Skeletal muscle cell (primary cell): ENCODE measurements at regions not wholly inside any gene's neighbourhood (a gene's known extent, or its start where the extent isn't known, plus 50 kb on each side); places are given as distances from the start of the nearest gene placed in this dataset.
"Not testable (repeated sequence)": the region's sequence is repeated elsewhere in the genome, so short reads cannot be mapped to it uniquely, and the experiment has no call there.

Experiments used
- DNase-seq: peaks from one replicate; pipeline ENCODE4 v3.0.0-alpha.2; 2010; ENCODE audit warnings: low read depth
- H3K4me3 ChIP-seq: 2 replicates; pipeline ENCODE4 v1.5.1; 2011; ENCODE audit warnings: low read depth, mild to moderate bottlenecking, control low read depth, low read length, moderate library complexity

DNA sequence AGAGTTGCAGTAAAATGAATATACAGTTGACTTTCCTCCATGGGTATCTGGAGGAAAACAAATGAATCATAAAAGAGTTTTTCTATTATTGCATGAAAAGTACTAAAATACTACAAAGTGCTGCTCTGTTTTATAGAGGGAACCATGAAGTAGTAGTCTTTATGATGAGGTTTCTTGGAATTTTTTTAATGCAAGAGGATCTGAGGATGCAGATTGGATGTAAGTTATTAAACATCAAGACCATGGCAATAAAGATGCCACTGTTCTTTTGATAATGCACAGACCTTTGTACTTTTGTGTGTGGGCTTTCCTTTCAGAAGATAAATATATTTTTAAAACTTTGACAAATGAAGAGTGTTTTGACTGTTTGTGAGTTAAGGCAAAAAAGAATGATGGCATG, 87.5 kb downstream of the DACT1 start:
- DNase-seq, result no peak
- H3K4me3 ChIP-seq, result no peak overlapping the region

DNA sequence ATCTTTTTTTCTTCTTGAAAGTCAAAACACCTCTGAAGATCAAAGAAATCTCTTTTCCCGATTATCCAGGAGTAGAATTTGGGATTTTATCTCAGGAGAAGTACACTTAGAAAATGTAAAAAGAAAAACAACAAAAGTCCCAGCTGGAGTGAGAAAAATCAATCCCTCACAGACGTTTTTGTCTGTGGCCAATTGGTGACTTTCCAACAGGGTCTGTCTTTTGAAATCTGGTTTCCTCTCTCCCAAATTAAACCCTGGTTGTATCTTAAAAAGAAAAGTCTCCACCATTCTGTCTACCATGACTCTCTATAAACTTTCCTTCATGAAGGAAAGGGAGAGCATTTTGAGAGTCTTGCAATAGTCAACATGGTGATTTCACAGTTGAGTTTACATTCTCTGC, 88.1 kb downstream of the DACT1 start:
- no peak for DNase-seq
- H3K4me3 ChIP-seq, result no peak overlapping the region

DNA sequence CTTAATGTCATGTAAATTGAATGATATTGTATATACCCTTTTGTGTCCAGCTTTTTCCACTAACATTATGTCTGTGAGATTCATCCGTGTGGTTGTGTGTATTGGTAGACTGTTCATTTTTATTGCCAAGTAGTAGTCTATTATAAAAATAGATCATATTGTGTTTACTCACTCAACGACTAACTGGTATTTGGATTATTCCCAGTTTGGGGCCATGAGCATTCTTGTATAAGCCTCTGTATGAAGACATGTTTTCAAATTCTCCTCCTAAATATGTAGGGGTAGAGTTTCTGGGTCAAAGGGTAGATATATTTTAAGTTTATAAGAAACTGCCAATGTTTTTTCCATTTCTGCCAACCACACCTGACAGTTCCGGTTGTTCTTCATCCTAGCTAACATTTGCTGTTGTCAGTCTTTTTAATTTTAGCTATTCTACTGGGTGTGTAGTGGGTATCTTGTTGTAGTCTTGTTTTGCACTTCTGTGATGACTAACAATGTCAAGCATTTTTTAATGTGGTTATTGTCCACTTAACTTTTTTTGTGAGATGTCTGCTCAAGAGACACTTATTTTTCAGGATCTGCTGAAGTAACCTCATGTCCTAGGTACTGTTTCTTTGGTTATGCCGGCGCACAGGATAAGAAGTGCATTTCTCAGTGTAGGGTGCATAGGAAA, 93.2 kb downstream of the DACT1 start:
- no peak overlapping the region for H3K4me3 ChIP-seq
- no peak for DNase-seq

DNA sequence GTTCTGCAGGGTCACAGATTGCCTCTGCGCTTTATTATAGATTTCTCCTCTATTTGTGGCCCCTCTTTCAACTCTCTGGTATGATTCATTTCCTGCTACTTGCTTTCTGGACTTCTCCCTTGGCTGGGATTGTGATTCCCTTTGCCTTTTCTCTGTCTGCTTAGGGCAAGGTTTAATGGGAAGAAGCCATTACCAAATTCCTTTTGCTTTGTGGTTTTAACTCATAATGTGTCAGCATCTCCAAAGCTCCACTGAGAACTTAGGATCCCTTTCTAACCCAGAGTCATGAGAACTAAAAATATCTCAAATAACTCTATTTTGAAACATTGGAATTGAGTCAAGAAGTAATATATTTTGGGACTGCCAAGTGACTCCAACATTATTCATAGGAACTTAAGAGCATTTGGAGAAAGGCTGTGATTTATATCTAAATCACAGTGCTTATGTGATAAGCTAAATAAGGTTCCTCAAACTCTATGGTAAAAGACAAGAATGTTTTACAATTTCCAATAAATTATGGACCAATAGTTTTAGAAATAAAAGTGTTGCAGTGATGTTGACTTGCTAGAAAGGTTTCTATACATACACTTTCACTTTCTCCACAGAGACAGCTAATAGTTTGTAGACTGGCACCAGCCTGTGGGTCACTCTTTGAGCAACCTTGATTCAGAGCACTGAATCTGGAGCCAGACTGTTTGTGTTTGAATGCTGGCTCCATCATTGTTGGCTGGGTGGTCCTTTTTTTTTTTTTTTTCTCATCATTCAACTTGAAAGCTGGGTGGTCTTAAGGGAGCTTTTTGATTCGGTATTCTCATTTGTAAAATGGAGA, 93.9 kb downstream of the DACT1 start:
- no peak overlapping the region for H3K4me3 ChIP-seq
- peak; percentile 97 for DNase-seq

DNA sequence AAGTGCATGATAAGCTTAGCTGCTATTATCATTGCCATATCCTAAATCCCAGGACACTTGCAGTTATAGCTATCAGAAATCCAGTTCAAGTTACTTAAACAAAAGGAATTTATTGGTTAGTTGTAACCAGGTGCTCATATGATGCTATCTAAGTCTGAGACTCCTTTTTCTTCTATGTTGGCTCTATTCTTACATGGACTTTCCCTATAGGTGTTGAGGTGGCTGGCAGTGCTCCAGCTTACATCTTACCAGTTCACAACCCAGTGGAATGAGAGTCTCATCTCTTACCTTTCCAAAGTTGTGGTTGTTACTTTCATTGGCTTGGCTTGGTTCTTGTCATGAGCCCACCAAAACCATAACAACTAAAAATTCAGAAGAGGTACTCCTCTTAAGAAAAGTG, 94.6 kb downstream of the DACT1 start:
- H3K4me3 ChIP-seq, result no peak overlapping the region
- DNase-seq, result no peak

DNA sequence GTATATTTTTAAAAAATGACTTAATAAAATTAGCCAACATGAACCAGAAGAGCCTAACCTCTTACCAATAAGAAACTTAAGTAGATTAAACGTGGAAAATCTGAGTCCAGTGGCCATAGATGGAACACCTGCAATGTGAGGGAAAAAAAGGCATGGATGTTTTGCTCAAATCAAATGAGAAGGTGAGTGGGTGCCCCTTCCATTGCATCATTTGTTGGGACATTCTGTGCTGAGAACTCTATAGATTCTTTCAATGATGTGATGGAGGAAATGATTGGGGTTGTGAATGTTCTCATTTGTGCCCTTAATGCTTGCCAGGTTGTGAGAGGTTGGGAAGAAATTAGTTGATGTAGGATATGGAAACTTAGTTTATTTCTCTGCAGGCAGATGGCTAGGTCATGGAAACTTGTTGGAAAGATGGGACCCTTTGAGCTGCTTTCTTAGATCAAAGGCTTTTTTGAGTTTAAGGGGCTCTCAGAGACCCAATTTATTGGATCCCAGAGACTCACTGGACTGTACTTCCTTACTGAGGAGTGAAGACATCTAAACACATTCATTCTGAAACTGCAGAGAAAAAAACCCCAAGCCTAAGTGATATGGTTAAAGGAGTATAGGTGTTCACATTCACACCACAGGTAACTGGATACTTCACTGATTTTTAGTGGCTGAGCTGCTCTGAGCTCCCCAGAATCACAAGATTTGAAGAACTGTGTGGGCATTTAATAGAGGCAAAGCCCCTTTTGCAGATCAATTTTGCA, 95.9 kb downstream of the DACT1 start:
- H3K4me3 ChIP-seq, result no peak overlapping the region
- no peak for DNase-seq

DNA sequence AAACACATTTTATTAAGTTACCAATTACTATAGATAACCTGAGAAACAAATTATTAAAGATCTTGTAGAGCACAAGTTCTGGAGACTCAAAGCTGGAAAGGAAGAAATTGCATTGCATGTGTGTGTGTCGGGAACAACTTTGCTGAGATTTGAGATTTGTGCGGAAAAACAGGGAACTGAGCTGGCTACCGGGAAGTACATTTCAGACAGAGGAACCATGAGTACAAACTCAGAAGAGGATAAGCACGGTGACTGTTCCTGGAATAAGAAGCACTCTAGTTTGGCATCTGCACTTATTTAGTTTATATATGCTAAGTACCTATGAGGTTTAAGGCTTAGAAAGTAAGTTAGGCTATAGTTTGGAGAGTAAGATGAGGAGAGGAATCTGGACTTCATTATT, 97.8 kb downstream of the DACT1 start:
- H3K4me3 ChIP-seq, result no peak overlapping the region
- no peak for DNase-seq

DNA sequence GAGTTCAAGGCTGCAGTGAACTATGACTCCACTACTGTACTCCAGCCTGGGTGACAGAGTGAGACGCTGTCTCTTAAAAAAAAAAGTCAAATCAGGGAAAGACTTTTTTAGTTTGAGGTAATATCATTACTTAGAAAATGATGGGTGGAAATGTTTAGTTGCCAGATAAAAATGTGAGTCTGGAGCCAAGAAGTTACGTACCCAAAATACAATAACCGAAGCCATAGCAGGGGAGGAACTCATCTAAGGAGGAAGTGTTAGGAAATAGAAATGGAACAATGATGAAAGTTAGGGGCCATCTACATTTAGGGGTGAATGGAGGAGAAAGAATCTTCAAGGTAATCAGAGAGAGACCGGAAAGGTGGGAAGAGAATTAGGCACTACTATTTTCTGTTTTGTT, 98.8 kb downstream of the DACT1 start:
- no peak overlapping the region for H3K4me3 ChIP-seq
- DNase-seq, result no peak

DNA sequence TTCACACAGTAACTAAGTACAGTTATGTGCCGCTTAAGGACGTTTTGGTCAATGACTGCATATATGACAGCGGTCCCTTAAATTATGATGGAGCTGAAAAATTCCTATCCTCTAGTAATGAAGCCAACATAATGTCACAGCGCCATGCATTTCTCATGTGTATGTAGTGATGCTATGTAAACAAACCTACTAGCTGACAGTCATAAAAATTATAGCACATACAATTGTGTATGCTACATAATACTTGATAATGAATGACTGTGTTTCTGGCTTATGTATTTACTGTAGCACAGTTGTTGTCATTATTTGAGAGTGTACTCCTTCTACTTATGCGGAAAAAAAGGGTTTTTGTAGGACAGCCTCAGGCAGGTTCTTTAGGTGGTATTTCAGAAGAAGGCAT, 99.7 kb downstream of the DACT1 start:
- DNase-seq, result no peak
- no peak overlapping the region for H3K4me3 ChIP-seq

DNA sequence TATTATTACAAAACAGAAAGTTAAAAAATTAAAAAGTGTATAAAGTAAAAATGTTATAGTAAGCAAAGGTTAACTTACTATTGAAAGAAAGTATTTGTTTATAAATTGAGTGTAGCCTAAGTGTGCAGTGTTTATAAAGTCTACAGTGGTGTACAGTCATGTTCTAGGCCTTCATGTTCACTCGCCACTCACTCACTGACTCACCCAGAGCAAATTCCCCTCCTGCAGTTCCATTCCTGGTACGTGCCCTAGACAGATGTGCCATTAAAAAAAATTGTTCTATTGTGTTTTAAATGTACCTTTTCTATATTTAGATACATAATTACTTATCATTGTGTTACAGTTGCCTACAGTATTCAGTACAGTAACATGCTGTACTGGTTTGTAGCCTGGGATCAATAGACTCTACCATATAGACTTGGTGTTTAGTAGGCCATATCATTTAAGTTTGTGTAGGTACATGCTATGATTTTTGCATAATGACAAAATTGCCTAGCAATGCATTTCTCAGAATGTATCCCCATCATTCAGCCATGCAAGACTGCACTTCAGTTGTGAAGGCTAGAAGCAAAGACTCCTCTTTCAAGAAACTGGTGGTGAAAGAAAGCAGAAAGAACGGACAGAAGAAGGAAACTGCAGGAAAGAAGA, 100.6 kb downstream of the DACT1 start:
- DNase-seq, result peak; percentile 79
- H3K4me3 ChIP-seq, result no peak overlapping the region

DNA sequence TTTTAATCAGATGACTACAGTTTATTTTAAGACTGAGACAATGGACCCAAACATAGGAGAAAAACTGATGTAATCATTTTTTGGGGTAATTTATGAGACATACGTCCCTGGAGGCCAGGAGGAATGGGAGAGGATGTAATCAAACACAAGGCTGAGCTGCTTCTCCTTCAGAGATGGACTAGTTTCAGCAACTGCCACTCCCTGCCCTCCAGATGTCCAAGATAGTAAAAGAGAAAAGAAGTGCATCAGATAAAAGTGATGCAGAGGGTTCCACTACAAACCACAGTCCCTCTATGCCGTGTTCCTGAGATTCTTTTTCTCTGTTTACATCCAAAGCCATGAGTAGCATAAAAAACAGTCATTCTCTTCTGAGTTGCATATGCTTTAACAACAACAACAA, 101.1 kb downstream of the DACT1 start:
- DNase-seq, result no peak
- H3K4me3 ChIP-seq, result no peak overlapping the region

DNA sequence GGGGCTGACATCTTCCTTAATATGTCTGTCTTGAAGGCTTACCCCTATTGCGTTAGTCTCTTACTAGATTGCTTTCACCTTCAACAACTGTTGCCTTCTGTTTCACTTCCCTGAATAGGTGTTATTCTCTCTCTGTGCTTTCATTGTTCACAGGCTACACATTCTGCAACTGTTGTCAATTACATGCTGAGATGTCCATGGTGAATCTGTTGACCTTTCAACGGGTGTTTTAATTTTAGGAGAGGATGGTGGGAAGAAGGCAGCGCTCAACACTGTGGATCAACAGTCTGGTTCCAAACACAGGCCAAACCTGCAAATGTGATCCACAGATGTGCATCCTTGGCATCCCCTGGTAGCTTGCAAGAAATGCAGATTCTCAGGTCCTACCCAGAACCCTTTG, 101.9 kb downstream of the DACT1 start:
- no peak for DNase-seq
- H3K4me3 ChIP-seq, result no peak overlapping the region

DNA sequence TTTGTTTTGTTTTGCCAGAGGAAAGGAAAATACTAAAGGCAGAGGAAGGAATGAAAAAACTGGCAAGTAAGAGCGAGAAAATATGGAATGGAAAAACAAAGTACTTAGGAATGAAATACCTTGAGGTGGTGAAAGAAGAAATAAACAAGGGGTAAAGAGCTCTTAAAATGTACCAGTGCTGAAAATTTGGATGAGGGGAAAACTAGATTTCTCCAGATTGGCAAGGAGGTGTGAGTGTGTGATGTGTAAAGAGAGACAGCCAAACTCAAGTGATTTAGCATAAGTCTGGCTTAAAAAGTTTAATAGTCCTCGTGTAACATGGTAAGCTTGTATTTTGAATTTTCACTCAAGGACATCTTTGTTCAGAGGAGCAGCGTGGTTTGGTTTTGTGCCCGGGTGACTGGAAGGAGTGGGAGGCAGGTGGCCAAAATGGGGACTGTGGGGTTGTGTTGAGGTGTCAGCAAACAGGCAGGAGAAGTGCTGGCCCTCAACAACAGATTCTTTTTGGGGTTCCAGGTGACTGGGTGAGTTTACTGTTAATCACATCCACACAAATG, 102.7 kb downstream of the DACT1 start:
- no peak for DNase-seq
- H3K4me3 ChIP-seq, result no peak overlapping the region

DNA sequence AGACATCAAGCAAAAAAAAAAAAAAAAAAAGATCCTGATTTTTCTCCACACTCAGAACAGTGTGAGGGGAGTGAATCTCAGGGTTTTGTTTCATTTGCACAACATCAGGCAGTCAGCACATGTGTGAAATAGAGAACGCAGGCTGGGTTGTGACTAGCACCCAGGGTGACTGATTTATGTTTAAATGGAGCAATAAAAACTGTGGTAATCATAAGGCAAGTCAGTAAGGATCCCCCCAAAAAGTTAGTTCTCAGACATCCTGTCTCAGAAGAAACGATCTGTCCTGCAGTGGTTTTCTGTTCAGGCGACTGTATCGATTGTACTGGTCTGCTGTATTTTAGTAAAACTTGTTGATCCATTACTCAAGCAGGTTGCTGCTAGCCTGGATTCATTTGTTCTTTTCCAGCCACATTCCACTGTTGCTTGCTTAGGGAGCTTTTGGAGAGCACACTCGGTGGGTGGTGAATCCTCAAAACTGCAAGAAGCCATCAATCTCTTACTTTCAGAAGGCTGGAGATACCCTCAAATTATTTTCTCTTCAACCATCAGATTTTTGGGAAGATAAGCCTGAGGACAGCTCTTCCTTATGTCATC, 107.1 kb downstream of the DACT1 start:
- DNase-seq, result no peak
- no peak overlapping the region for H3K4me3 ChIP-seq

DNA sequence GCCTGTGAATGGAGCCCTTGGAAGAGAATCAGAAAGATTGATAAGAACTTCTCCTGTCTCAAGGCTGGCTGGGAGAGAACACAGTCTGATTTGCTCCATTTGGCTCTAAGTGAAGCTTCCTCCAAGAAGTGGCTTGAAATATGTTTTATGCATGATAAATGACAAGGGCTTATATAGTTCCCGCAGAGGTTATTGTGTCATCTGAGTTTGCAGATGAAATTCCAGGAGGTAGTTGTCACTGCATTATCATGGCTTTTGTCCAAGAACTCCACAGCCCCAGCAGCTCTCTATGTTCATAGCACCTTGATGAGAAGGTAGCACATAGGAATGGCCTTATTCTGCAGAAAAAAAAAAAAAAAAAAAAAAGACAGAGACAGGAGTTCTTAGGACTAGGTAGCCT, 108.5 kb downstream of the DACT1 start:
- no peak for DNase-seq
- H3K4me3 ChIP-seq, result no peak overlapping the region

DNA sequence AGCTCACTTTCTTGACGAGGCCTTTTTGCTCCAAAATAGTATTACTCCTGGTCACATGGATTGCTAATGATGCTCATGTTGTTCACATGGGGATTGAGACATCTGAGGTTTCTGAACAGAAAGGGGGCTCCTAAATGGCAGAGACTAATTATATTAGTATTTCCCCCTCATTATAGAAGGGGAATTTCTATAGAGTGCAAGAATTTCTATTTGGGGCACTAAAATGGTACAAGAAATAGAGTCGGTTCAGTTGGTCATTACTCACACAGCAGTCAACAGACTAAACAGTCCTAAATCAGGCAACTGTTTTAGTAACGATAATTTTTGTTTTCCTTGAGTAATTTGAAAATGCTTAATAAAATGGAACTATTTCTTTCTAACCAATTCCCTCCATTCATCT, 108.9 kb downstream of the DACT1 start:
- H3K4me3 ChIP-seq, result no peak overlapping the region
- DNase-seq, result no peak

DNA sequence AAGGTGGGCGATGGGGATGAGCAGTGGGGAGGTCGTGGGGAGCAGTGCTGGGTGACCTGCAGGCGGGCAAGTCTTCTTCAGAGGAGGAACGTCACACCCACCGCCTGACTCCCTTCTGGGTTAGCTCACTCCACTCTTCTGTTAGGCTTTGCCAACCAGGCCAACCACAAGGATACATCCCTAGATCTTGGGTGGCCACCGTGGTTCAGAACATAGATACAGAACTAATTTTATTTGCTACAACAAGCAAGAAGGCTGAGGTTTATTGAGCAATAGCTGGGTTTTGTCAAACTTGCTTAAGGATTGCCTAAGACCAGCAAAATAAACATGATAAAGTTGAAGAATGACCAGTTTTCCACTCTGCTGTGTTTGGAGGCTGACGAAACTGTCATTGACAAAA, 109.4 kb downstream of the DACT1 start:
- H3K4me3 ChIP-seq, result no peak overlapping the region
- peak; percentile 91 for DNase-seq

DNA sequence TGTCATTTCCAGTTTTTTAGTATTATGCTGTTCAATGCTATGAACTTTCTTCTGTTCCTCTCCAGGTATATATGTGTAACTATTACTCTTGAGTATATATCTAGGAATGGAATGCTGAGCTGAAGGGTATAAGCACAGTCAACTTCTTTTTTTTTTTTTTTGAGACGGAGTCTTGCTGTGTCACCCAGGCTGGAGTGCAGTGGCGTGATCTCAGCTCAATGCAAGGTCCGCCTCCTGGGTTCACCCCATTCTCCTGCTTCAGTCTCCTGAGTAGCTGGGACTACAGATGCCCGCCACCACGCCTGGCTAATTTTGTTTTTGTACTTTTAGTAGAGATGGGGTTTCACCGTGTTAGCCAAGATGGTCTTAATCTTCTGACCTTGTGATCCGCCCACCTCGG, 110.5 kb downstream of the DACT1 start:
- H3K4me3 ChIP-seq, DNase-seq: not testable (repeated sequence)

DNA sequence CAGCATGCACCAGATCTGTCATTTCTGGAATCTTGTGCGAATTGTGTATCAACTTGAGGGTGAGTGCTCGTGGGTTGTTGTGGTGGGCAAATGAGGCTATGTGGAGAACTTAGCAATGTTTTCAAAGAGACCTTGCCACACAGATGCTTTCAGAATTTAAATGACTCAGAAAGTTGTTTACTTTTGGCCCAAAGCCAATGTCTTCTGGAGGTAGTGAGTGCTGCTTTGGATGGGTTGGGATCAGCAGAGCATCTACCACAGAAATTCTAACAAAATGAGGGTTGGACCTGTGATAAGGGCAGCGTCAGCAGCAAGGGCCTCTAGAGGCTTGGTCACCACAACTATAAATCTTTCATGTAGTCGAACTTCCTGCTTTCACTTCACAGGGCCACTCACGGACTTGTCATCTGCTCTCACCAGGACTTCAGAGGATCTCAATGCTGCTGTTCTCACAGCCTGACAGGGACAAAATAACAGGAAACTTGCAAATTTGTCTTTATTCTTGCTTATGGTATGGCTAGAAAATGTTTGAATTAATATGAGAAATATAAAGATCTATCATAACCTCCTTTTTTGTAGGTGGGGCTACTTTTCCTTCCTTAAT, 111.4 kb downstream of the DACT1 start:
- peak; percentile 86 for DNase-seq
- H3K4me3 ChIP-seq, result no peak overlapping the region
